NT2/D1 (cell line): ENCODE measurements at regions not wholly inside any gene's neighbourhood (a gene's known extent, or its start where the extent isn't known, plus 50 kb on each side); places are given as distances from the start of the nearest gene placed in this dataset.

Source experiments
- DNase-seq: peaks from one replicate; pipeline ENCODE4 v3.0.0-alpha.2; 2011; ENCODE audit warnings: low read depth, low spot score
- H3K27me3 ChIP-seq: 2 replicates; pipeline ENCODE4 v1.6.0; 2011; ENCODE audit warnings: mild to moderate bottlenecking; ENCODE audit not compliant: insufficient read length, insufficient read depth
- H3K36me3 ChIP-seq: 2 replicates; pipeline ENCODE4 v1.6.1; 2011; ENCODE audit warnings: mild to moderate bottlenecking, low read length, mixed read lengths; ENCODE audit not compliant: insufficient read depth, insufficient read length
- H3K4me1 ChIP-seq: 2 replicates; pipeline ENCODE4 v1.5.1; 2011; ENCODE audit not compliant: insufficient read depth, insufficient read length
- H3K4me3 ChIP-seq: 2 replicates; pipeline ENCODE4 v1.5.1; 2011; ENCODE audit warnings: low read depth; ENCODE audit not compliant: insufficient read length
- H3K9ac ChIP-seq: 2 replicates; pipeline ENCODE4 v1.6.0; 2011; ENCODE audit warnings: low read depth; ENCODE audit not compliant: insufficient read length
- H3K9me3 ChIP-seq: 2 replicates; pipeline ENCODE4 v1.5.1; 2011; ENCODE audit warnings: mild to moderate bottlenecking, low read length; ENCODE audit not compliant: insufficient read depth
- SUZ12 ChIP-seq: IDR thresholded peaks from 2 replicates; pipeline ENCODE4 v1.6.1; 2011; ENCODE audit not compliant: insufficient read length, insufficient read depth; ENCODE audit errors: extremely low read depth
- YY1 ChIP-seq: IDR thresholded peaks from 2 replicates; pipeline ENCODE4 v1.6.1; 2011; ENCODE audit not compliant: insufficient read length, insufficient read depth
- ZNF274 ChIP-seq: IDR thresholded peaks from 2 replicates; pipeline ENCODE4 v1.6.1; 2011; ENCODE audit warnings: mild to moderate bottlenecking, low read depth, low read length

GRCh38 chr1:47650205-47650604 is 212.4 kb downstream of the FOXD2 start:
- Histone ChIP-seq H3K36me3 (no peaks in the 10 kb centered on the region), H3K9ac (no peak overlapping the region), H3K4me3 (no peak overlapping the region), H3K9me3 (no peaks in the 10 kb centered on the region), H3K4me1 (peaks cover 5% of the 10 kb centered on the region), H3K27me3 (peaks cover 12% of the 10 kb centered on the region)
- TF ChIP-seq YY1 (no peak), SUZ12 (no peak), ZNF274 (no peak)
- no peak for DNase-seq

- H3K9ac ChIP-seq: no peak overlapping the region
- TF ChIP-seq SUZ12 (no peak), YY1 (no peak), ZNF274 (no peak)
These were observed 212.8 kb downstream of the FOXD2 start for GRCh38 chr1:47650611-47651010.

GRCh38 chr1:47651311-47652089 is 213.7 kb downstream of the FOXD2 start:
- H3K36me3 ChIP-seq: no peaks in the 10 kb centered on the region
- H3K4me3 ChIP-seq: no peak overlapping the region
- no peak overlapping the region for H3K9ac ChIP-seq
- no peaks in the 10 kb centered on the region for H3K9me3 ChIP-seq
- peaks cover 2% of the 10 kb centered on the region for H3K27me3 ChIP-seq
- peaks cover 5% of the 10 kb centered on the region for H3K4me1 ChIP-seq
- DNase-seq: no peak
- TF ChIP-seq ZNF274 (no peak), SUZ12 (no peak), YY1 (no peak)

More at GRCh38 chr1:47650611-47651010, 212.8 kb downstream of the FOXD2 start:
- no peaks in the 10 kb centered on the region for H3K9me3 ChIP-seq
- H3K4me1 ChIP-seq: peaks cover 5% of the 10 kb centered on the region
- no peaks in the 10 kb centered on the region for H3K36me3 ChIP-seq
- no peak overlapping the region for H3K4me3 ChIP-seq
- no peak for DNase-seq
- H3K27me3 ChIP-seq: peaks cover 9% of the 10 kb centered on the region

- H3K4me1 ChIP-seq: peaks cover 3% of the 10 kb centered on the region
- H3K9me3 ChIP-seq: no peaks in the 10 kb centered on the region
- no peaks in the 10 kb centered on the region for H3K36me3 ChIP-seq
- H3K4me3 ChIP-seq: no peak overlapping the region
- no peak overlapping the region for H3K9ac ChIP-seq
- DNase-seq: no peak
- H3K27me3 ChIP-seq: peaks cover 11% of the 10 kb centered on the region
- TF ChIP-seq ZNF274 (no peak), SUZ12 (no peak), YY1 (no peak)
These were observed 217.9 kb downstream of the FOXD2 start for GRCh38 chr1:47655521-47656300.

- peaks cover 2% of the 10 kb centered on the region for H3K4me1 ChIP-seq
- H3K36me3 ChIP-seq: no peaks in the 10 kb centered on the region
- no peak overlapping the region for H3K9ac ChIP-seq
- H3K27me3 ChIP-seq: peaks cover 11% of the 10 kb centered on the region
- TF ChIP-seq YY1 (no peak), SUZ12 (no peak), ZNF274 (no peak)
- H3K9me3 ChIP-seq: no peaks in the 10 kb centered on the region
- H3K4me3 ChIP-seq: no peak overlapping the region
- no peak for DNase-seq
These were observed 219.2 kb downstream of the FOXD2 start for GRCh38 chr1:47656719-47657685.

GRCh38 chr1:47658161-47658920 is 220.5 kb downstream of the FOXD2 start:
- H3K9ac ChIP-seq: no peak overlapping the region
- no peaks in the 10 kb centered on the region for H3K9me3 ChIP-seq
- TF ChIP-seq YY1: no peak
- TF ChIP-seq SUZ12: no peak
- no peak for TF ChIP-seq ZNF274
- no peak for DNase-seq
- H3K4me3 ChIP-seq: no peak overlapping the region
- H3K4me1 ChIP-seq: no peaks in the 10 kb centered on the region
- H3K27me3 ChIP-seq: peaks cover 11% of the 10 kb centered on the region
- H3K36me3 ChIP-seq: no peaks in the 10 kb centered on the region
